Kidney glomerular epithelial cell (primary cell): ENCODE measurements at regions not wholly inside any gene's neighbourhood (a gene's known extent, or its start where the extent isn't known, plus 50 kb on each side); places are given as distances from the start of the nearest gene placed in this dataset.

Experiments used
- DNase-seq: peaks from one replicate; lab custom pipeline; 2025; lab: John Stamatoyannopoulos, UW

- DNase-seq: peak; percentile 37
These were observed 91.0 kb upstream of the KCNA3 start for GRCh38 chr1:110765640-110766335.

DNA sequence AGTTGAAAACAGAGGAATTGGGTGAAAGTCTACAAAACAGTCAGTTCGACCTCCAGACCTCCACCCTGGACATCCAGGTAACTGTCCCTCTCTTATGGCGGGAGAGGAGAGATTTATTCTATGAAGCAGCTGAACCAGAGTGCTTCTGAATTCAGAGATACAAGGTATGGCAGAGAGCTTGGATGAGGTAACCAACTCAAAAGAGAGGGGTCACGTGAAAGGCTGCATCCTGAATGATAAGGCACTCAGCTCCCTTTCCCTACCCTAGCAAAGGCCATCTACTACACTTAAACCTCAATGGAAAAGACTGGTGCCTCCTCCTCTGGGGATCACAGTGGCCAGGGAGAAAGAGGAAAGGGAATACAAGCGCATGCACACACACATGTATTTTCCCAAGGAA, 88.4 kb upstream of the KCNA3 start:
- no peak for DNase-seq

DNA sequence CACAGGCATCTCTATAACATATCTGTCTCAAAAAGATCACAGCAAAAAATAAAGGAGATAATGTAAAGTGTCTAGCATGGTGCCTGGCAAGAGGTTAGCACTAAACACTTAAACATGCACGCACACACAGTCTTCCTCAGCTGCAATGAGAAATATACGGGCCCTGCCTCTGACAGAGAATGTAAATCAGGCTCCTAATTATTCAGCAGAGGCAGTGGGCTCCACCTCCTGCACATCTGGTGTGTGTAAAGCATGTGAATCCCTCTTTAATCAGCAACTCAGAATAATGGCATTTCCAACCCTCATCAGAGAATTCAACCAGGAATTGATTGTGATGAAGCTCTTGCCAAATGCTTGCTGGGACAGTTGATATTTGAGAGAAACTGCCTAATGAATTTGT, 85.6 kb upstream of the KCNA3 start:
- no peak for DNase-seq

DNA sequence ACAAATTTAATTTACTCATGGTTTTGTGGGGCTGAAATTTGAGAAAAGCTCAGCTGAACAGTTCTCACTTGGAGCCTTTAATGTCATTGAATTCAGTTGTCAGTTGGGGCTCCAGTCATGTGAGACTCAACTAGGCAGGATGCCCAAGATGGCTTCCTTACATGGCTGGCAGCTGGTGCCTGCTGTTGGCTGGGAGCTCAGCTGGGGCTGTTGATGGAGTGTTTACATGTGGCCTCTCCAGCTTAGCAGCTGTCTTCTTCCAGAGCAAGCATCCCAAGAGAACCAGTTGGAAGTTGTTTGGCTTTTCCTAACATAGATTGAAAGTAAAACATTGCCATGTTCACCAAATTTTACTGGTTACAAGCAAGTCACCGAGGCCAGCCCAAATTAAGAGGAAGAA, 81.8 kb upstream of the KCNA3 start:
- DNase-seq: no peak

DNA sequence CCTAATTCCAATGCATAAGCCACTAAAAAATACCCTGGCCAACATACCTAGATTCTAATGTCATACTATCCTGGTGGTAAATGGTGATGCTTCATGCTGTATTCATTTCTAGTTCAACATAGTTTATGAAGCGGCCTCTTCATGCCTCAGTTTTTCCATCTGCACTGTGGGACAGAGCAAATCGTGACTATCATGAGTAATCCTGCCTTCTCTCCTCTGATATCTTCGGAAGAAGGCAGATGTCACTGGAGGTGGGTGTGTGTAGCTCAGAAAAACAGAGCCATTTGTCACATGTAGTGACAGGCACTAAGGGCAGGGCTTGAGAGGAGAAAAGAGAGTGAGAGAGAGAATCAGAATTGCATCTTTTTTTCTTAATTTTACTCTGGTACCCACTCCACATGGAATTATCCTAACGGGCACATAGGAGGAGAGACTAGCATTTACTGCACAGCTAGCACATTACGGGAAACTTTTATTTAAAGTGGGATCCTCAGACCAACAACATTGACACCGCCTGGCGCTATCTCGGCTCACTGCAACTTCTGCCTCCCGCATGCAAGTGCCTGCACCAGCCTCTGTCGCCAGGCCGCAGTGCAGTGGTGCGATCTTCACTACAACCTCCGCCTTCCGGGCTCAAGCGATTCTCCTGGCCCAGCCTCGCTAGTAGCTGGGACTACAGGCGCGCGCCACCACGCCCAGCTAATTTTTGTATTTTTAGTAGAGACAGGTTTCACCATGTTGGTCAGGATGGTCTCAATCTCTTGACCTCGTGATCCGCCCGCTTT, 78.4 kb upstream of the KCNA3 start:
- no peak for DNase-seq

GRCh38 chr1:110750562-110750961, 75.8 kb upstream of the KCNA3 start:
- DNase-seq: no peak

- DNase-seq: no peak
These were observed 75.2 kb upstream of the KCNA3 start for GRCh38 chr1:110749960-110750359.

DNA sequence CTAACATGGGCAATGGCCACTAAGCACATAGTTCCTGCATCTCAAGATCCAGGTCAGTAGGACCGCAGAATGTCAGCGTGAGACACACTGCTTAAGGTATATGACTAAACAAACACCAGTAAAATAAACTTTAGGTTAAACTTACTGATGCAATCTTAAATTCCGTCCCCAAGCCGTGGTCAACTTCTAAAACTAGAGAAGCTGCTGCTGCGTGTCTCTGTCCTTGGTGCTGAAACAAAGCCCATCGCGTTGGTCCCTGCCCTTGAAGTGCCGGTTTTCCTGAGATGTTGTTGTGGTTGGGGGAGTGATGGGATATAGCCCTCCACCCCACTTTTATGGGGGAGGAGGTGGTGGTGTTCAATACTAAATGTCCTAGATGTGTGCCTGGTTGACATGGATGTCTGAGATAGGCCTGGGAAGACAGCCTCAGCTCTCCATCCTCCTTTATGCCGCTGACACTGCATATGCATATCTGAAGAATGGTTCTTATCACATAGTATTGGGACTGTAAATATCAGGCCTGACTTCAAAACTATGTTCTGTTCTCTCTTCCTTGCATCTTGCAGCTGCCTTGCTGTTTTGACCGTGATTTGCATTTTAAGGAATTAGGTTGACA, 72.0 kb upstream of the KCNA3 start:
- peak; percentile 38 for DNase-seq

GRCh38 chr1:110743397-110743796, 68.7 kb upstream of the KCNA3 start:
- no peak for DNase-seq

DNA sequence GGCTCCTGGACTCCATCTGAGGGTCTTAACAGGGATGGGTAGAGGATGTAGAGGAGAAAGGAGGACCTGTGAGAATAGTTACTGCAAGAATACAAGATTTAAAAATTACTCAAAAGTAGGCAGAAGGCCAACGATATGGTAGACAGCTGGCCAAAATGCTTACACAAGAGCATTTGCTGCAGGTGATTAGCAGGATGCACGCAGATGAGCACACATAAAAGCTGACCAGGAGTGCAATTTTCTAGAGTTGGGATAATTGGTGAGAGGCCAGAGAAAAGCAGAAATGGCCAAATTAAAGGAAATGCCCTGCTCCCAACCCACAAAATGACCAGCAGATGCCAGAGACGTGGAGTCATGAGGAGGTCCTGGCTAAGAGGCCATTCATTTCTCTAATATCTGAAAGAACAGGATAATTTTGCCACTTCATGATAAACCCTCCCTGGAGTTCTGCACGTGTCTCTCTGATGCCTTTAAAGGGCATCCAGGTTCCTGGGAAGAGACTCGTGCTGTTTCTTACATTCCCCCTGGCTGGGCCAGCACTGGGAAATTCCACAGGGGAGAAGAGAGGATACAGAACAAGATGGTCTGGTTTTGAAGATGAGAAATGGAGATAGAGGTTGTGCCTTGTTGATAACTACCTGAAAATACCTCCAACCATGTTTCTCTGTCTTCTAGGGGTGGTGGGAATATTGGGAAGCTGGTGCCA, 62.3 kb upstream of the KCNA3 start:
- no peak for DNase-seq

- no peak for DNase-seq
These were observed 59.5 kb upstream of the KCNA3 start for GRCh38 chr1:110734133-110734680.

GRCh38 chr1:110731529-110731928, 56.8 kb upstream of the KCNA3 start:
- DNase-seq: no peak

DNA sequence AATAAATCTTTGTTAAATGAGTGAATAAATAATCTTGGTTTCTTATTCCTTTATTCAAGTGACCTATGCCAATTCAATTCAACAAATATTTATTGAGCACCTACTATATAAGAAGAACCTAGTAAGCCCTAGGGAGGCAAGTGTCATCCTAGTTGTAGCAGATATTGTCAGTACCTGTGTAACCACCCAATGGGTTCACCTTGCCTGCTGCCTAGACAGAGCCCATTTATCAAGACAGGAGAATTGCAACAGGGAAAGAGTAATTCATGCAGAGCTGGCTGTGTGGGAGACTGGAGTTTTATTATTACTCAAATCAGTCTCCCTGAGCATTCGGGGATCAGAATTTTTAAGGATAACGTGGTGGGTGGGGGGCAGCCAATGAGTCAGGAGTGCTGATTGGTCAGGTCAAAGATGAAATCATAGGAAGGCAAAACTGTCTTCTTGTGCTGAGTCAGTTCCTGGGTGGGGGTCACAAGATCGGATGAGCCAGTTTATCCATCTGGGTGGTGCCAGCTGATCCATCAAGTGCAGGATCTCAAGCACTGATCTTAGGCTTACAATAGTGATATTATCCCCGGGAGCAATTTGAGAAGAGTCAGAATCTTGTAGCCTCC, 53.8 kb upstream of the KCNA3 start:
- no peak for DNase-seq

- DNase-seq: no peak
These were observed 52.5 kb upstream of the KCNA3 start for GRCh38 chr1:110727246-110727645.

GRCh38 chr1:110726755-110727154, 52.0 kb upstream of the KCNA3 start:
- DNase-seq: no peak
